ENCODE measurements at regions not wholly inside any gene's neighbourhood (a gene's known extent, or its start where the extent isn't known, plus 50 kb on each side); places are given as distances from the start of the nearest gene placed in this dataset.

DNA sequence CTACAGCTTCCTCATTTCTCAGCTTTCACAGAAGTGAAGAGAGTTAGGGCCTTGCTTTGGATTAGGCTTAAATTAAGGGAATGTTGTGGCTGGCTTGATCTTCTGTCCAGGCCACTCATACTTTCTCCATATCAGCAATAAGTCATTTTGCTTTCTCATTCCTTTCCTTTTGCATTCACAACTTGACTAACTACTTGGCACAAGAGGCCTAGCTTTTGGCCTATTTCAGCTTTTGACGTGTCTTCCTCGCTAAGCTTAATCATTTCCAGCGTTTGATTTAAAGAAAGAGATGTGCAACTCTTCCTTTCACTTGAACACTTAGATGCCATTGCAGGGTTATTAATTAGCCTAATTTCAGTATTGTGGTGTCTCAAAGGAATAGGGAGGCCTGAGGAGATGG lies 712.0 kb downstream of the INHBA start:
- TF ChIP-seq, protein P1, sequence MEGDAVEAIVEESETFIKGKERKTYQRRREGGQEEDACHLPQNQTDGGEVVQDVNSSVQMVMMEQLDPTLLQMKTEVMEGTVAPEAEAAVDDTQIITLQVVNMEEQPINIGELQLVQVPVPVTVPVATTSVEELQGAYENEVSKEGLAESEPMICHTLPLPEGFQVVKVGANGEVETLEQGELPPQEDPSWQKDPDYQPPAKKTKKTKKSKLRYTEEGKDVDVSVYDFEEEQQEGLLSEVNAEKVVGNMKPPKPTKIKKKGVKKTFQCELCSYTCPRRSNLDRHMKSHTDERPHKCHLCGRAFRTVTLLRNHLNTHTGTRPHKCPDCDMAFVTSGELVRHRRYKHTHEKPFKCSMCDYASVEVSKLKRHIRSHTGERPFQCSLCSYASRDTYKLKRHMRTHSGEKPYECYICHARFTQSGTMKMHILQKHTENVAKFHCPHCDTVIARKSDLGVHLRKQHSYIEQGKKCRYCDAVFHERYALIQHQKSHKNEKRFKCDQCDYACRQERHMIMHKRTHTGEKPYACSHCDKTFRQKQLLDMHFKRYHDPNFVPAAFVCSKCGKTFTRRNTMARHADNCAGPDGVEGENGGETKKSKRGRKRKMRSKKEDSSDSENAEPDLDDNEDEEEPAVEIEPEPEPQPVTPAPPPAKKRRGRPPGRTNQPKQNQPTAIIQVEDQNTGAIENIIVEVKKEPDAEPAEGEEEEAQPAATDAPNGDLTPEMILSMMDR (IDR thresholded peaks at IDR 0.05) = no peak
- TF ChIP-seq POLR2A (IDR thresholded peaks at IDR 0.05) = no peak
